ENCODE measurements at regions not wholly inside any gene's neighbourhood (a gene's known extent, or its start where the extent isn't known, plus 50 kb on each side); places are given as distances from the start of the nearest gene placed in this dataset.
"Not testable (repeated sequence)": the region's sequence is repeated elsewhere in the genome, so short reads cannot be mapped to it uniquely, and the experiment has no call there.

DNA sequence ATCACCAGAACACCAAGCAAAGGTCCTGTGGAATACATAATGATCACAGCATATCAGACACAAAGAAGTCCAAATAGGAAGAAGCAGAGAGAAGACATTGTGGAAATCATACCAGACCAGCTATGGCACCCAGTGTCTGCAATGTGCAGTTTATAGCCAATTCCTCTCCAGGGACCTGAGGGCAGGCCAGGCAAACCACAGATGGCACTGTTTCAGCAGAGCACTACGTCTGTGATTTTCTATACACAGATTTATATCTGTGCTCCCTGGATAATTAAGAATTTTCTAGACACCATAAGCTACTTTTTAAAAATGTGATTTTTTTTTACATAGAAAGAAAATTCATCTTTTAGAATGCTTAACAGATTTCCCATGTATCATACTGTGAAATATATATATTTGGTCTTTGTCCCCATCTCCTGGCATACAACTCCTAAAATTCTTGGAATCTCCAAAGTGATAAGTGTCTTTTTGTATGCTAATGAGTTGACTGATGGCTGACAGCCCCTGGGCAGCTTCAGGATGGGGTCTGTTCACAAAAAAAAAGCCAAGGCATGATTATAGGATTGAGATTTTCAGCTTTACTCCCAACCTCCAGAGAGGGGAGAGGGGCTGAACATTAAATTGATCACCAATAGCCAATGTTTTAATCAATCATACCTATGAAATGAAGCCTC lies 498.1 kb downstream of the SIPA1L2 start:
- no peak for DNase-seq (ENCODE audit: low spot score)

DNA sequence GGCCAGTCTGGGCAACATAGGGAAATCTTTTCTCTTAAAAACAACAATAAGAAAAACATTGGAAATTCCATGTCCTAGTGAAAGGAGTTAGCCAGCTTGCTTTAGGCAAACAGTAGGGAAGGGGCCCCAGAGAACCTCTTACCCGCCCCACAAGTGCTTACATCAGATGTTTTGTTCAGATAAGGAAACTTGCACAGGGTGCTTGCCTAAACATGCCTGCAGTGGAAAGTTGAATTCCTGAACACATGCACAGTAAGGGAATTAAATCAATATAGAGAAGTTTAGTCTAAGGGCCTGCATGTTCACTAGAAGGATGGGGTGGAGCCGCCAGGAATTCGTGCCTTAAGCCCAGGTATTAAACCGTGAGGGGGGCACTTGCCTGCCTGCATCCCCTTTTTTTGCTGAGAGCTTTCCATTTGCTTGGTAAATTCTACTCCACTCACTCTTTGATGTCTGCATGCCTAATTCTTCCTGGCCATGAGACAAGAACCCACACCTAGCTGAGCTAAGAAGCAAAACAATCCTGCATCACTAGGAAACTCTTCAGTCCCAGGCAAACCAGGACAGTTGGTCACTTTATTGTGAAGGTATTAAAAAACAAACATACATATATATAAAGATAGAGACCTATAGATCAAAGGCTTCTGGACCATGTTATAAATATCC lies 499.0 kb downstream of the SIPA1L2 start:
- no peak for DNase-seq (ENCODE audit: low spot score)

DNA sequence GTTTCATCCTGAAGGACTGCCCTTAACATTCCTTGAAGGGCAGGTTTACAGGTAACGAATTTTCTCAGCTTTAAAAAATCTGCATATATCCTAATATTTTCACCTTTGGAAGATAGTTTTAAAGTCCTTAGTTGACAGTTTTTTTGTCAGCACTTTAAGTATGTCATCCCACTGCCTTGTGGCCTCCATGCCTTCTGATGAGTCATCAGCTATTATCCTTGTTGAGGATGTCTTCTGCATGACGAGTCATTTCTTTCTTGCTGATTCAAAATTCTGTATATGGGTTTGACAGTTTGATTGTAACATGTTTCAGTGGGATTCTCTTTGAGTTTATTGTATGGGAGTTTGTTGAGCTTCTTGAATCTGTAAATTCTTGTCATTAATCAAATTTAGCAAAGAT lies 500.6 kb downstream of the DISC1 start:
- no peak for DNase-seq (ENCODE audit: low spot score)

DNA sequence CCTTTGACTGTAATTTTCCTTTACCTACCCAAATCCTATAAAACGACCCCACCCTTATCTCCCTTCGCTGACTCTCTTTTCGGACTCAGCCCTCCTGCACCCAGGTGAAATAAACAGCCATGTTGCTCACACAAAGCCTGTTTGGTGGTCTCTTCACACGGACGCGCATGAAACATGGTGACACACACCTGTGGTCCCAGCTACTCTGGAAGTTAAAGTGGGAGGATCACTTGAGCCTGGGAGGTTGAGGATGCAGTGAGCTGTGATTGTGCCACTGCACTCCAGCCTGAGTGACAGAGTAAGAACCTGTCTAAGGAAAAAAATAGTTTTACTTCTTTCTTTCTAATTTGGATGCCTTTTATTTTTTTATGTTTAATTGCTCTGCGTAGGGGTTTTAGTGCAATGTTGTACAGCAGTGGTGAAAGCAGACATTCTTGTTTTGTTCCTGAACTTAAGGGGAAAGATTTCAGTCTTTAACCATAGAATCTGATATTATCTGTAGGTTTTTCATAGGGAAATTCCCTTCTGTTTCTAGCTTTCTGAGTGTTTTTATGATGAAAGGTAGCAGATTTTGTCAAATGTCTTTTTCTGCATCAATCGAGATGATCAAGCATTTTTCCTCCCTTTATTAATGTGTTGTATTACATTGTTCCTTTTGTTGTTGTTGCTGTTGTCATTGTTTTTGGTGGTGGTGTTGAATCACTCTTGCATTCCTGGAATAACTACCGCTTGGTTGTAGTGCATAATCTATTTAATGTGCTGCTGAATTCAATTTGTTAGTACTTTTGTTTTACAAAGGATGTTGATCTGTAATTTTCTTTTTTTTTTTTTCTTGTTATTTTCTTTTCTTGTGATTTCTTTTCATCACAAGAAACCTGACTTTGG lies 497.4 kb downstream of the DISC1 start:
- DNase-seq (ENCODE audit: low spot score), result no peak

DNA sequence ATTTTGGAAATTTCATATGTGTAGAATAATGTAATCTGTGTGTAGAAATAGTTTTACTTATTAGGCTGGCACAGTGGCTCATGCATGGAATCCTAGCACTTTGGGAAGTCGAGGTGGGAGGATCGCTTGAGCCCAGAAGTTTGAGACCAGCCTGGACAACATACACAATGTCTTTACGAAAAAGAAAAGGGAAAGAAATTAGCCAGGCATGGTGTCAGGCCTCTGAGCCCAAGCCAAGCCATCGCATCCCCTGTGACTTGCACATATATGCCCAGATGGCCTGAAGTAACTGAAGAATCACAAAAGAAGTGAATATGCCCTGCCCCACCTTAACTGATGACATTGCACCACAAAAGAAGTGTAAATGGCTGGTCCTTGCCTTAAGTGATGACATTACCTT lies 491.3 kb downstream of the DISC1 start:
- DNase-seq (ENCODE audit: low spot score), result not testable (repeated sequence)

DNA sequence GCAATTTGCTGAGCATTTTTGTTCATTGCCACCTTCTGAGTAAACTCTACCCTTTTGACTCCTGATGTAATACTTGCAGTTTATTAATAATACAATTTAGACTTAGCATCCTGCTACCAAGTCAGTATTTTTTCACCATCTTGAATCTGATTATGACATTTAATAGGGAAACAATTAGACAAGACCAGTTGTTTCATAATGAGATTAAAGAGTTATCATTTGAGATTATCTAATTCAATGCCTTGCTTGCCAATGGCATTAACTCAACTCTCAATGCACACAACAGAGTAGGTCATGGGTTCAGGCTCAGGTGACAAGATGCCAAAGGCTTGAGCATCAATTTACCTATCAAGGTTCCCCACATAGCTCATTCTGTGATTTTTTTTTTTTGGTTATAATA lies 488.4 kb downstream of the DISC1 start:
- DNase-seq (ENCODE audit: low spot score), result no peak

DNA sequence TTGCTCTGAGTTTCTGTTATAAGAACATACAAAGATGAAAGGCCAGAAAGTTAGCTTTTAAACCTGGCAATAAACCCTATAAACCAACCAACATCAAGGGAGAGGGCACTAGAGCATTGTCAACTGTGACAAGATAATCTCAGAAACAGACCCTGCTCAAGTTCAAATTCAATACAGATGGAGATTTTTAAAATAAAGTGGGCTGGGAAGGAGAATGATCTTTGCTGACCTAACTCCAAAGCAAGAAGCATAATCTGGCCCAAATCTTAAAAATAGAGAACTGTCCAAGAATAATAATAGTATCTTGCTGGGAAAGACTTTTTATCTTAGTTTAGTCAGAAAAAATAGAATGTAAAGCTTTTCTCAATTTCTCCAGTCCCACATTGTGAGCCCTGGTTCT lies 485.5 kb downstream of the DISC1 start:
- DNase-seq (ENCODE audit: low spot score), result no peak

DNA sequence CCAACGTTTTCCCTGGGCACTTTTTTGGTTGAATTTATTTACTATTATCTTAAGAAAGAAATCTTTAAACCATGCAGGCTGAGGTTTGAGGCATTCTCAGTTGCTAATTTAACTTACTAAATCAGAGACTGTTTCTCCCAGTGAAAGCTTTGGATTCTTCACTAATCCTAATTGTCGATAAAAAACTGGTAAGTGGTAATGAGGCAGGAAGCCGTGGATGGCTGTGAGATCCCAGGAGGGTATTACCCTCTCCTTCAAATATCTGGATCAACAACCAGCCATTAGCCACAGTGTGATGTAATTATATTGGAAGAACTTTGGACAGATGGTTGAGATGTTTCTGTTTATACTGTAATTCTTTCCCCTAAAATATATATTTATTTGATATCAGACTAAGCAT lies 485.0 kb downstream of the DISC1 start:
- peak; percentile 48 for DNase-seq (ENCODE audit: low spot score)

DNA sequence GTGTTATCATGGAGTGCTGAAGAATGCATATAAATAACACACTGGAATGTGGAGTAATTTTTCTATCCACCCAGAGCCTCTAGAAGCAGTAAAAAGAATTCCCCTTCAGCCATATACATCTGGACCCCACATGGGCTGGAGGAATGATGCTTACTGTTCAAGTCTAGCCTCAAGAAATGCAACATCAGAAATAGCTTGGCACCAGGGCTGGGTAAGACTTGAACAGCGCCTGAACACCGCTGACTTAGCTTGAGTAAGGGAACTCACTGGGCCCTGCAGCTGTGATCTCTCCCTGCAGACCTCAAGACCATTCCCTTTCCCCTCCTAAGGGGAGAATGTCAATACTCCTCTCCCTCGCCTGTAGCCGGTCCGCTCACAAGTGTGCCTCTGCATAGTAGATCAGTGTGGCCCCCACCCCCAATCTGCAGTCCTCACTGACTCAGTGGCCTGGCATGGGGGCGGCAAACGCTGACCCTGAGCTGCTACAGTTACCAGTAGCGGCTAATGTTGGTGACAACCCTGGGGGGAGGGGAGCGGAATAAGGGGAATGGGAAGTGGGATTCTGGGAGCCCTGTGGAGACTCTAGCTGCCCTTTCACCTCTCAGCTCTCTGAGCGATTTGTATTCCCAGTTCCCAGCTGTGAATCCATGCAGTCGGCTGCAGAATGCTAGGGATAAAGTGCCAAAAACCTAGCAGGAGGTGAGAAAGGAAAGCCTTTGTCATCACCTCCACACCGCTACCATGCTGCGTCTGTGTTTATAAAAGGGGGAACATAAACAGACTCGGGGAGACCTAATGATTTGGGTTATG lies 483.9 kb downstream of the DISC1 start:
- no peak for DNase-seq (ENCODE audit: low spot score)

DNA sequence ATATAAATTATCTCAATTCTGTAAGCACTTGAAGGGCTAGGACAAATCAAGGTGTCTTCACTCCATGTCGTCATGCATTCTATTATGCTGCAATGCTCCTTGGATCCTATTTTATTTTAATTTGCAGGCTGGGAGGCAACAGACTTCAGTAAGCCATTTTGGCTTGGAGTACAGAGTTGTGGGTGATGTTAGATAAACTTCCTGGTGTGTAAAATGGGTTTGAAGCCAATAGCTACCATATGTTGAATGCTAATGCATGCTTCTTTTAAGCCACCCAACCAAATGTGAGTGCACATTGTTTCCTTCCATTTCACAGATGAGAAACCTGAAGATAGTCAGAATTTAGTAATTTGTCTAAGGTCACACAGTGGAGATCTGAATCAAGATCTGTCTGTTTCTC lies 482.8 kb downstream of the DISC1 start:
- DNase-seq (ENCODE audit: low spot score), result no peak

DNA sequence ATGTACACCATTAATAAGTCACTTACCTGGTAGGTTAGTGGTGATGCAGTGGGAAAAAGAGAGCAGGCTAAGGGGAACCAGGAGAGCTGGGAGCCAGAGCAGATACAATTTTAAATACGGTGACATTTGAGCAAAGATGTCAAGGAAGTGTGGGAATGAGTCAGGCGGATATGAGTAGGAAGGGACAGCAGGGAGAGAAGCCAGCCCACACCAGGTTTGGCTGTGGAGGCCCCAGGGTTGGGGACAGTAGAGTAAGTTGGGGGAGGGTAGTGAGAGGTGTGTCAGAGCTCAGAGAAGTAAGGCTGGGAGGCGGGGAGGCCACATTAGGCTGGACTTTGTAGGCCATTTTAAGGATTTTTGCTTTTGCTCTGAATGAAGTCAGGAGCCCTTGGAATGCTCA lies 482.0 kb downstream of the DISC1 start:
- no peak for DNase-seq (ENCODE audit: low spot score)

DNA sequence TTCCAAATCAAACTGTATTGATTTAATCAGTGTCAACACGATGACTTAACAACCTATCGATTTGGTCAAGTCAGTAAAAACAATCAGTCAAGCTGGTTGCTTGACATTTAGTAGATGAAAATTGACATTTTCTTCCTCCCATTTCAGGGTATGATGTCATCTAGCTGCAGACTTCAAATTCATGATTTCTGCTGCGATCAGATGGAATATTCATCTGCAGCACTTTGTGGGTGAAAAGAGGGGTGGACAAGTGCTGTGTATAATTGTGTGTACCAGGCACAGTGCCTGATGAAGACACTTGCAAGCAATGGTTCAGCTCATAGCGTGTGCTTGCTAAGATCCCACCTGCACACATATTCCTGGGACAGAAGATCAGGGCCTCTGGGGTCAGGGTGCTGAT lies 479.8 kb downstream of the DISC1 start:
- no peak for DNase-seq (ENCODE audit: low spot score)

DNA sequence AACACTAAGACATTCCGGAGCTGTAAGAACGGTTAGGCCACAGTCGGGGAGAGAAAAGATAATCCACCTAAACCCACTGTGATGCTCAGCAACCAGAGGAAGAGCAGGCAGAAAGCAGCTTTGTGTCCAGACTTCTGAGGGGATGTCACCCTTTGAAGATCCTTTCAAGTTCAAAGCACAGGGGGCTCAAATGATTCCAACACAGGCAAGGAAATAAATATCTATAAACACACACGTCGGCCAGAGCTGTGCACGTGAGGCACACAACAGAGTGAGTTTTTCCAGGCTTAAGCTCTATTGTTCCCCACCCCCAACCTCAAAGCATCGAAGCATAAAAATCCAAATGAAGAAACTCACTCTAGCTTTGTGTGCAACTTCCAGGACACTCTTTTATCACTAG lies 479.0 kb downstream of the DISC1 start:
- no peak for DNase-seq (ENCODE audit: low spot score)

DNA sequence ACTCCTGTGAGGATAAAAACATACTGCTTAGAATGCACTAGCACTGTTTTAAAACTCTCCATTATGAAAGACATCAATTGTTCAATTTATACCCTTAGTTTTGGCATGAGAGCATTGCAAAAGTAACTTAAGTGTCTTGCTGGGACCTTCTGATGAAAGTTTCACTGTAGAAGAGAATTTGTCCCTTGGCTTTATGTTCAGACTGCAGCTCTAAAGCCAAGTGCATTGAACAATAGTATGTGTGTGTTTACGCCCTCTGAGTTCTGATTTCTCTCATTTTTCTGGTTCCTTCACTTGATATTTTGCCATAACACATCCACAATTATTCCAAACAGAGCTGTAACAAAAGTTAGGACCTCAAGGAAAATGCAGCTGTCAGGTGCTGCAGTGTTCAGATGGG lies 474.6 kb downstream of the DISC1 start:
- DNase-seq (ENCODE audit: low spot score), result no peak

DNA sequence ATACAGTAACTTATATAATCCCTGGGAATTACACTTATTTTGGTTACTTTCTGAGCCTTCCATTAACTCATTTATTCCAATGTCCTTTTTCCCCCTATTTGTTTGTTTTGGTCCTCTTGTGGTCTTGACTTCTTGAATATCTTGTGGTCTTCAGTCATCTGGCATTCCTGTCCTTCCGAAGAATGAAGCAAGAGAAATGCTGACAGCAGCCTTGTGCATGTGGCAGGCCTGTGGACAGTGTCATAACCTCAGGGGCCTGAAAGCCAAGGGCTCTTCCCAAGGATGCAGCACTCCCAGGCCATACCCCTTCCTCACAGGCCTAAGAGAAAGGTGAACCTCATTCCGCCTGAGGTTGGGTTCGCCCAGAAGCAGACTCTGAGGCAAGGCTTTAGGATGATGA lies 470.2 kb downstream of the DISC1 start:
- DNase-seq (ENCODE audit: low spot score), result no peak

Data from D341Med (cell line).